IPS DF 4.7 (cell line): ENCODE measurements at regions not wholly inside any gene's neighbourhood (a gene's known extent, or its start where the extent isn't known, plus 50 kb on each side); places are given as distances from the start of the nearest gene placed in this dataset.

Experiments used
- DNase-seq: peaks from one replicate; pipeline ENCODE4 v3.0.0-alpha.2; 2013; ENCODE audit warnings: low spot score; ENCODE audit errors: extremely low read depth

- DNase-seq, result no peak
These were observed 85.6 kb downstream of the SNAPC1 start for GRCh38 chr14:61847861-61848260.

GRCh38 chr14:61854898-61855297 lies 92.7 kb downstream of the SNAPC1 start:
- no peak for DNase-seq

GRCh38 chr14:61860294-61860918 lies 98.2 kb downstream of the SNAPC1 start:
- no peak for DNase-seq

- no peak for DNase-seq
These were observed 99.2 kb downstream of the SNAPC1 start for GRCh38 chr14:61861320-61861865.

- DNase-seq, result no peak
These were observed 102.2 kb downstream of the SNAPC1 start for GRCh38 chr14:61864329-61864898.

- no peak for DNase-seq
These were observed 105.0 kb downstream of the SNAPC1 start for GRCh38 chr14:61866932-61867920.

GRCh38 chr14:61868846-61869245 lies 106.6 kb downstream of the SNAPC1 start:
- DNase-seq, result no peak

GRCh38 chr14:61870163-61870562 lies 107.9 kb downstream of the SNAPC1 start:
- DNase-seq, result no peak

- no peak for DNase-seq
These were observed 110.2 kb downstream of the SNAPC1 start for GRCh38 chr14:61872452-61872851.

- no peak for DNase-seq
These were observed 113.3 kb downstream of the SNAPC1 start for GRCh38 chr14:61875483-61875882.

- DNase-seq, result no peak
These were observed 114.3 kb downstream of the SNAPC1 start for GRCh38 chr14:61876362-61877034.

GRCh38 chr14:61877035-61877390 lies 114.8 kb downstream of the SNAPC1 start:
- DNase-seq, result no peak

GRCh38 chr14:61877768-61878167 lies 115.5 kb downstream of the SNAPC1 start:
- no peak for DNase-seq

GRCh38 chr14:61878931-61879330 lies 116.7 kb downstream of the SNAPC1 start:
- DNase-seq, result no peak

- DNase-seq, result no peak
These were observed 118.8 kb downstream of the SNAPC1 start for GRCh38 chr14:61881046-61881445.

- no peak for DNase-seq
These were observed 122.5 kb downstream of the SNAPC1 start for GRCh38 chr14:61884711-61885110.

GRCh38 chr14:61885203-61885961 lies 123.2 kb downstream of the SNAPC1 start:
- DNase-seq, result no peak

- no peak for DNase-seq
These were observed 125.4 kb downstream of the SNAPC1 start for GRCh38 chr14:61887628-61888027.

- DNase-seq, result no peak
These were observed 127.7 kb downstream of the SNAPC1 start for GRCh38 chr14:61889914-61890351.

GRCh38 chr14:61891170-61891569 lies 128.9 kb downstream of the SNAPC1 start:
- no peak for DNase-seq

- no peak for DNase-seq
These were observed 129.6 kb downstream of the SNAPC1 start for GRCh38 chr14:61891810-61892209.
